MV-4-11 (cell line): ENCODE measurements at regions not wholly inside any gene's neighbourhood (a gene's known extent, or its start where the extent isn't known, plus 50 kb on each side); places are given as distances from the start of the nearest gene placed in this dataset.
"Not testable (repeated sequence)": the region's sequence is repeated elsewhere in the genome, so short reads cannot be mapped to it uniquely, and the experiment has no call there.

Experiments
- DNase-seq: peaks from one replicate; lab custom pipeline; 2025; lab: John Stamatoyannopoulos, UW

DNA sequence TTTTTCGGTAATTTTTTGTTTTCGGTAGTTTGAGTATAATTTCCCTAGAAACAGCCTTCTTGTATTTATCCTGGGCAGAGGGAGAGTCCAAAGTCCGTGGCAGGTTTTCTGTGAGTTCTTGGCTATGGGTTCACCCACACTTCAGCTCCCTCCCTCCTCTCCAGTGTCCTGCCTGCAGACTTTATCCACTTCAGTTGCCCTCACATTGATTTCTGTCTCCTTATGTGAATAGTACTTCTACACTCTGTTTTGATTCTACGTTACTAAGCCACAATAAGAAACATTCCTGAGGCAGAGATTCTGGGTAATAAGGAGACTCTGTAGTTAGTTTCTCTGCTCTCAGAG, 868.6 kb downstream of the METTL15 start:
- no peak for DNase-seq

DNA sequence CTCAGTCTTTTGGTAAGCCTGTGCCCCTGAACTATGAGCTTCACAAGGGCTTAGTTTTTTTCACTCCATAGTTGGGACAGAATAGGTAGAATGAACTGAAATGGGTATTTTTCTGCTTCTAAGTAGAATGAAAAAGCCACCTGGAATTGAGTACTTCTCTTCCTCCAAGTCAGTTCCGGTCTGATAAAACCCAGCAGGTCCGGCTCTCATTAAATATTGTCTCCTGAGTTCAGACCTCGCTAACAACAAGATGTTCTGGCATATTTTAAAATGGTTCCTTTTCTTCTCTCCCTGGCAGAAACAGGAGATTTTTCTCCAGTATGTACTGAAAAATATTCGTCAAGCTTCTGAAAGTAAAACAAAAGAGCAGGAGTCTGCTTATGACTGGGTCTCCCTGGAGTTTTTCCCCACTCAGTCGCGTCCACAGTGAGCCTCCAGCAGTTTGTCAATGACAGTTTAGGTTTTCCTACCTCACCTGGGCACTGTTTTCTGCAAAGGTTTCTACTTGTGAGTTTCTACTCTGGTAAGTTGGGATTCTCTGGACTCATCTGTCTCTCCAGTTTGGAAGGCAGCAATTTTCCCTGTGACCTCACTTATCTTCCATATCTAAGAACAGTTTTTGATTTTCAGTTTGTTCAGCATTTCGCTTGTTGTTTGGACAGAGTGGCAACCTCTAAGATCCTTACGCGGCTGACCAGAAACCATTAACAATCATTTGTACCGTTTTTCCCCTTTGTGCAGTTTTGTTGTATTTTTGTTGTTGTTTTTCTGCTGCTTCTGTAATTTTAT, 868.0 kb downstream of the METTL15 start:
- no peak for DNase-seq

GRCh38 chr11:28969832-28970231, 861.6 kb downstream of the METTL15 start:
- no peak for DNase-seq

DNA sequence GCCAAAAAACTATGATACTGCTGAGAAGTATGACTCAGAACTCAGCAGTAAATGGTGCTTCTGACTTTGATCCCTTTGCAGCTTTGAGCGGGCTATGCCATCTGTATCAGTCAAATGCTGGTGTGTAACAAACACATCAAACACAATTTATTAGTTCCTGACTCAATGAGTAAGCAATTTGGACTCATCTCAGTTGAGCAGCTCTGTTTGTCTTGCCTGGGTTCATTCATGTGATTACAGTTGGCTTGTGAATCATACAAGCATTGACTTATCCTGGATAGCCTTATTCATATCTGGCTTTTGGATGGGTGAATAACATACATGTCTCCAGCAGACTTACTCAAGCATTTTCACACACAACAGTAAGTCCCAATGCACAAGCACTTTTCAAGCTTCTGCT, 858.8 kb downstream of the METTL15 start:
- no peak for DNase-seq

DNA sequence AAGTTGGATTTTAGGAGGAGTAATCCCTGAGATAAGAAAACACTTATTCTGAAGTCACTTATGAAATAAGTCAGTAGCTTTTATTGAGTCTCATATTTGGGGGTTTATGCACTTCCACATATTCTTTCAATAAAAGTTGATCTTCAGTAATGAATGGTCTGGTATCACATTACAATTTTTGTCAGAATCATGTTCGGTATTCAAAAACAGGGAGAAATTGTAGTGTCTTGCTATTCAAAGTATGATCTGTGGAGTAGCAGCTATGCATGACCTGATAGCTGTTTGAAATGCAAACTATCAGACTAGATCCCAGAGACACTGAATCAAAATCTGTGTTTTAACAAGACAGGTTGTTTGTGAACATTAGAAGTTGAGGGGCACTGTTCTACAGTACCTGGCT, 857.6 kb downstream of the METTL15 start:
- DNase-seq, result no peak

- DNase-seq, result no peak
Observed at GRCh38 chr11:28964811-28965210, 856.6 kb downstream of the METTL15 start.

- DNase-seq, result no peak
Observed at GRCh38 chr11:28963187-28963586, 855.0 kb downstream of the METTL15 start.

- no peak for DNase-seq
Observed at GRCh38 chr11:28962502-28962901, 854.3 kb downstream of the METTL15 start.

GRCh38 chr11:28961726-28962125, 853.5 kb downstream of the METTL15 start:
- DNase-seq, result no peak

- DNase-seq, result no peak
Observed at GRCh38 chr11:28956446-28956845, 848.3 kb downstream of the METTL15 start.

GRCh38 chr11:28951191-28951590, 843.0 kb downstream of the METTL15 start:
- DNase-seq, result no peak

DNA sequence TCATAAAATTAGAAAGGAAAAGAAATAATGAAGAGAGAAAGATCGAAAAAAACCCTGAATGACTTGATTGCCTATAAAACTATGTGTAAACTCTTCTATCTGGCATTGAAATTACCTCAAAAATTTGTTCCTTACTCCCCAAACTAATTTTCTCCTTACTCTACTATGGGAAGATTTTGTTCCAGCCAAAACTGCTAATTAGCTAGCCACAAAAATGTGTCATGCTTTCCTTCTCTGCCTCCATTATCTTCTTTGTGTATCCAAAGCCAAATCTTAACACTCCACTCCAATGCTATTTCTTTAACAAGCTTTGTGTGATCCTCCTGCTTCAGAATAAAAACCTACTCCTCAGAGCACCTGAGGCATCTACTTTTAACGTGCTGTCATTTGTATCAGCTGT, 831.2 kb downstream of the METTL15 start:
- DNase-seq, result no peak

GRCh38 chr11:28938091-28938490, 829.9 kb downstream of the METTL15 start:
- DNase-seq, result no peak

GRCh38 chr11:28932940-28933339, 824.8 kb downstream of the METTL15 start:
- no peak for DNase-seq

GRCh38 chr11:28924004-28924403, 815.8 kb downstream of the METTL15 start:
- no peak for DNase-seq

DNA sequence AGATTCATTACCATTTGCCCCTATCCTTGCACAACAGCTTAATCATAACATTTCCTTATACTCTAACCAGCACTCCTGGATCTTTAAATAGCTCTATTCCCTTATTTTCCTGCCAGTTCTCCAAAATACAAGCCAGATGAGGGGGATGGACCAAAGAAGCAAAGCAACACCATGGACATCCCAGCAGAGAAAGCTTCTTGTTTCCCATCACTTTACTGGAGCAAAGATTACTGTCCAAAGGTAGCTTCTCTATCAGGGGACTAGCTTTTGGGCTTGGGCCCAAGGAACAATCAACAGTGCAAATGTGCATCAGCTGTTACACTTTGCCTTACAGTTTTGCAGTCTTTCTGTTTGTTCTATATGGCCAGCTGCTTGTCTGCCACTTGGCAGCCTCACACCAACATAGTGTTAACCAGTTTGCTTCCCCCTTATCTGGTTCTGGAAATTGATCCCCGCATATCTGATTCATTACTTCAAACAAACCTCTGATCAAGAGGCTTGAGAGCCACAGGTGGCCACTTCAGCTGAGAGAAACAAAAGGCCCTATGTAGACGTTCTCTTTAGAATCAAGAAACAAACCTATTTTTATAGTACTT, 814.3 kb downstream of the METTL15 start:
- DNase-seq, result no peak

DNA sequence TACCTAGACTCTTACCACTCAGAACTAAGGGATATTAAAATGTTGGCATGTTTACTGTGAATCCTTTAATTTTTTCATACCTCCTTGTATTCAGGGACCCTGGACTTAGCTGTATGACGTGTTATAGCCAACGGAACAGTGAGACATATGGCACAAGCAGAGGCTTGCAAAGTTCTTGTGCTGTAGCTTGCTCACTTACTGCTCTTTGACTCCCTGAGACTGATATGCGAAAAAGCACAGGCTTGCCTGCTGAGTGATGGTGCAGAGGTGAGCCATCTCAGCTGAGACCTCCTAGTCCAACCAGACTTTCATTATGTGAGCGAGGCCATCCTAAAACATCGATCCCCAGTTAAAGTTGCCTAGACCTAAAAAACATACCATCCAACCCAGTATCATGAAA, 811.0 kb downstream of the METTL15 start:
- no peak for DNase-seq

GRCh38 chr11:28913883-28914282, 805.7 kb downstream of the METTL15 start:
- DNase-seq, result no peak

DNA sequence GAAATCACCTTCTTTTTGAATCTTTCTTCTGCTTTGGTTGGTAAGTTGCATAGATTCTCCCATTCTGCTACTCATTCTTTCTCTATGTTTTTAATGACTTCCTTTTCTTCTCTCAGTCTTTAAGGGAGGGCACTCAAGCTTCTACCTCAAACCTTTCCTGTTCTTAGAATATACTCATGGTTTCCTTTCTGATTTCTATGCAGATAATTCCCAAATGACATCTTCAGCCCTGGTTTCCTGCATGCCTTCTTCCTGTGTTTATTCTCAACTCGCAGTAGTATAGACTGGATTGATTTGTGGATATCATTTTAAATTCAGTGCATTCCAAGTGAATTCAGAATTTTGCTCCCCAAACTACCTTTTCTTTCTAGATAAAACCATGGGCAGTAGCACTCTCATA, 803.6 kb downstream of the METTL15 start:
- DNase-seq, result no peak

DNA sequence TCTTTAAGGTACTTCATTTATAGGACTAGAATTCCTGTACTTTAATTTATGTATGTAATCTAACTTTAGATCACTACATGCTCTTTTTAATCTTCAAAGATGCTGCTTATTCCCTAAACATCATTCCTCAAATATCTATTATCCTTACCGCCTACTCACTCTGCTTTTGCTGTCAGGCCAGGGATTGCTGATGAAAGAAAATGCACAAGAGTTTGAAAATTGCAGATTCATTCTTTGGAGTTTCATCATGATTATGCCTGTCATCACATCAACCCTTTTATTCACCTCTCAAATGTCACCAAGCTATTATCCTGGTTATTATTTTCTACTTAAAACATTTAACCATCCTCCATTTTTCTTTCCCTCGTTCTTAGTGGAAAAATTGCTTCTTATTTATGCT, 802.7 kb downstream of the METTL15 start:
- no peak for DNase-seq

DNA sequence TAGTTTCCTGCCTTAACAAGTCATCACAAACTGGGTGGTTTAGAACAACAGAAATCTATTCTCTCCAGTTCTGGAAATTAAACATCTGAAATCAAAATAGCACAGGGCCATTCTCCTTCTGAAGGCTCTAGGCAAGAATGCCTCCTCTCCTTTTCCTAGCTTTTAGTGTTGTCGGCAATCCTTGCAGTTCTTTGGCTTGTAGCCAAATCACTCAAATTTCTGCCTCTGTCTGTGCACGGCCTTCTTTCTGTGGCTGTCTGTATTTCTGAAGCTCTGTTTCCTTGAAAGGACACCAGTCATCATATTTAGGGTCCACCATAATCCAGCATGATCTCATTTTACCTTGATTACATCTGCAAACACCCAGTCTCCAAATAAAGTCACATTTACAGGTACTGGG, 795.5 kb downstream of the METTL15 start:
- DNase-seq, result no peak

DNA sequence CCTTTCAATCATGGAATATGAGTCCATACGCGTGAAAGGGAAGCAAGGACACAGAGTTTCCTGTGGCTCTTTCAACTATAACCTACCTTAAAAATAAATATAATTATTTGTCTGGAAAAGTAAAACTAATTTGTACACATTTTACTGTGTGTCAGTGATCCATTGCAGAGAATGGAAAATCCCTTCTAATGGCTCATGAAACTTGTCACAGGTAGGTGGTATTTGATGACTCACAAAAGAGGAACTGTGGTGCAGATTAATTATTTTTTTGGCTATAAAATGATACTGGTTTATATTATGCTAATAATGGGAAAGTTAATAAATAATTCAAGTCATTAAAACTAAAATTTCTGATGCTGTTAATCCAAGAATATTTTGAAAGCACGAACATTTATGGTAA, 792.2 kb downstream of the METTL15 start:
- no peak for DNase-seq

GRCh38 chr11:28899706-28900105, 791.5 kb downstream of the METTL15 start:
- DNase-seq, result no peak

DNA sequence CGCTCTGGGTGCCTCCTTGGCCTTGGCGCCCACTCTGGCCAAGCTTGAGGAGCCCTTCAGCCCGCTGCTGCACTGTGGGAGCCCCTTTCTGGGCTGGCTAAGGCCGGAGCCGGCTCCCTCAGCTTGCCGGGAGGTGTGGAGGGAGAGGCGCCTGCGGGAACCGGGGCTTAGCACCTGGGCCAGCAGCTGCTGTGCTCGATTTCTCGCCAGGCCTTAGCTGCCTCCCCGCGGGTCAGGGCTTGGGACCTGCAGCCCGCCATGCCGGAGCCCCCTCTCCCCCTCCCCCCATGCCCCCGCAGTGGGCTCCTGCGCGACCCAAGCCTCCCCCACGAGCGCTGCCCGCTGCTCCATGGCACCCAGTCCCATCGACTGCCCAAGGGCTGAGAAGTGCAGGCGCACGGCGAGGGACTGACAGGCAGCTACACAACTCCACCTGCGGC, 782.4 kb downstream of the METTL15 start:
- not testable (repeated sequence) for DNase-seq
